LHCN-M2 (cell line): ENCODE measurements at regions not wholly inside any gene's neighbourhood (a gene's known extent, or its start where the extent isn't known, plus 50 kb on each side); places are given as distances from the start of the nearest gene placed in this dataset.
"Not testable (repeated sequence)": the region's sequence is repeated elsewhere in the genome, so short reads cannot be mapped to it uniquely, and the experiment has no call there.

Experiments
- DNase-seq: peaks from one replicate; pipeline ENCODE4 v3.0.0-alpha.2; 2012; ENCODE audit warnings: low read depth

DNA sequence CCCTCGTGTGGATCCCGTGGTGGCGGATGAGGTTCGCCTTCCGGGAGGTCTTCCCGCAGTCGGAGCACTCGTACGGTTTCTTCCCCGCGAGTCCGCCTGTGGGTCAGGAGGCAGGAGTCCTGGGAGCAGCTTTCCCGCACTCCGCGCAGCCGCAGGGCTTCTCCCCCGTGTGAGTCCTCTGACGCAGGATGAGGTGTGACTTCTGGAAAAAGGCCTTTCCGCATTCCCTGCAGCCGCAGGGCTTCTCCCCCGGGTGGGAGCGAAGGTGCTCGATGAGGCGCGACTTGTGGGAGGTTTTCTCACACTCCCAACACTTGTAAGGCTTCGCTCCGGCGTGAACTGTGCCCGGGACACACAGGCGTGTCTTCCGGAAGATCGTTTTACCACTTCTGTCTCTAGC, 68.8 kb upstream of the WIPI2 start:
- DNase-seq: not testable (repeated sequence)

DNA sequence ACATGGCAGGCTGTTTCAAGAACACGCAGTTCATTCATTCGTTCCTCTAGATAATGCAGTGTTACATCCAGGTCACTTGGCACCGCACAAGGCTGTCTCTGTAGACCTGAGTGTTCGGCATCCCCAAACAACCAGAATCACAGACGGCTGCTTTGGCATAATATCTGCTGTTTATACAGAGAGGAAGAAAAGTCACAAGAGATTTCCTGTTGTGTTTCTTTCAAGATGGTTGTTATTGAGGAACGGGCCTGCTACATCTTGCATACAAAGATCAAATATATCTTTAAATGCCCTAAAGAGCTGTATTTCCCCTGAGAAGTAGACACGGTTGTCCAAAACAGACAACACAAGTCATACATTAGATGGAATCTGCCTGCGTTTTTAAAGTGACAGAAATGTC, 58.8 kb upstream of the WIPI2 start:
- not testable (repeated sequence) for DNase-seq

DNA sequence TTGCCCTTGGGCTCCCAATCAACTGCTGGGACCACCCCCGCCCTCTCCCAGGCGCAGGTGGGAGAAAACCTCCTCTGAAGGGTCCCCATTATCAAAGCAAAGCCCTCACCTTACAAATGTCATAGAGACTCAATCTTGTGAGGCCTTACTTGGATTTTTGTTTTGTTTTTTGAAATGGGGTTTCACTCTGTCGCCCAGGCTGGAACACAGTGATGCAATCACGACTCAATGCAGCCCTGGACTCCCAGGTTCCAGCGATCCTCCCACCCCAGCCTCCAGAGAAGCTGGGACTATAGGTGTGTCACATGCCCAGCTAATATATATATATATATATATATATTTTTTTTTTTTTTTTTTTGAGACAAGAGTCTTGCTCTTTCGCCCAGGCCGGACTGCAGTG, 57.5 kb upstream of the WIPI2 start:
- no peak for DNase-seq

- peak; percentile 15 for DNase-seq
Observed at GRCh38 chr7:5139998-5140397, 50.0 kb upstream of the WIPI2 start.
